KG1 (cell line): ENCODE measurements at regions not wholly inside any gene's neighbourhood (a gene's known extent, or its start where the extent isn't known, plus 50 kb on each side); places are given as distances from the start of the nearest gene placed in this dataset.

Experiments
- DNase-seq: peaks from one replicate; lab custom pipeline; 2025; lab: John Stamatoyannopoulos, UW

DNA sequence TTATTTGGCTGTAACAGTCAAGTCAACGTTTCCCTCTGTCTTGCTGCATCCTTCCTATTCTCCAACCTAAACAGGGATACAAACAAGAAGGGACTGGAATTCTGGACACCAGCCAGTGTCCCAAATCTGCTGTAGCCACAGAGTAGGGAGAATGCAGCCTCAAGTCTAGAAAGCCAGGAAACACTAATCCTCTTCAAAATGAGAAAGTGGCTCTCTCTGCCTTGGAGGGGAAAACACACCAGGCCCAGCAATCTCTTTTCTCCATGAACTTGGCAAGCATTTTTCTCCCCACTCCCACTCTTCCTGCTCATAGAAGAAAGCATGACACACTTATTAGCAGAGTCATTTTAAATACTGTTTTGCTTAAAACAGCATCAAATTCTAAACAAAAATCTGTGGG lies 781.7 kb downstream of the SQOR start:
- DNase-seq, result no peak

DNA sequence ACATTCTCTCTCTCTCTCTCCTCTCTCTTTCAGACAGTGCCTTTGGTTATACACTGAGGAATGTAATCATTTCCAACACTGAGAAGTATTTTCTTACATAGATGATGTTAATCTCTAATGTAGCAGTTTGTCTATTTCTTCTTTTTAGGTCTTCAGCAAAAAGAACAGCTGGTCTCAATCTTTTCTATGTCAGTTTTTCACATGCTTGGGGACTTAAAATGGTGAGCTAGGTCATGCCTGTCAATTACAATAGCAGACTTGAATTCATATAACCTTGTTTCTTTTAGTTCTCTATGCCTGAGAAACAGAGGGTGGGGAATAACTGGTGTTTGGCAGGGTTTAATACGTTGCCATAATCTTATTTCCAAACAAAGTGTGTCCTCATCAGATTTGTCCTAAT lies 786.2 kb downstream of the SQOR start:
- no peak for DNase-seq

GRCh38 chr15:46441294-46442062 lies 806.6 kb downstream of the SQOR start:
- no peak for DNase-seq

DNA sequence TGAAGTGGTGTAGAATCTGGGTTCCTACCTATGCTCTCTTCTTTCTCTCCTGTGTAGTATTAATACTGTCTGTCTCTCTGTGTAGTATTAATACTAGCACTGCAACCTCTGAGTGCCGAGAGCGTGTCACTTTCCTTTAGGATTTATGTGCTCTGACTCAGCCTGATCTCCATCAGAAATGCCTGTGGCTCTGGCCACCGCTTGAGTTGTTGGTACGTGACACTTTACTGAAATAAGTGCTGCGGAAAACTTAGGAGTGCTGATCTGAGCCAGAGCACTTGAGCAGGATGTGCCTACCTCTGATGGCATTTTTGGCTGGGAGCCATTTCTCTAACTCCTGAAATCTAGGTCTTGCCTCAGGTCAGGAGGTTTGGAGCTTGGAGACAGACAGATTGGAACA lies 807.4 kb downstream of the SQOR start:
- no peak for DNase-seq

- DNase-seq, result no peak
Measured at GRCh38 chr15:46442901-46443590, 808.2 kb downstream of the SQOR start.

GRCh38 chr15:46450112-46450809 lies 815.4 kb downstream of the SQOR start:
- DNase-seq, result no peak

- DNase-seq, result no peak
Measured at GRCh38 chr15:46450810-46451182, 816.0 kb downstream of the SQOR start.

GRCh38 chr15:46452297-46452820 lies 817.5 kb downstream of the SQOR start:
- no peak for DNase-seq

DNA sequence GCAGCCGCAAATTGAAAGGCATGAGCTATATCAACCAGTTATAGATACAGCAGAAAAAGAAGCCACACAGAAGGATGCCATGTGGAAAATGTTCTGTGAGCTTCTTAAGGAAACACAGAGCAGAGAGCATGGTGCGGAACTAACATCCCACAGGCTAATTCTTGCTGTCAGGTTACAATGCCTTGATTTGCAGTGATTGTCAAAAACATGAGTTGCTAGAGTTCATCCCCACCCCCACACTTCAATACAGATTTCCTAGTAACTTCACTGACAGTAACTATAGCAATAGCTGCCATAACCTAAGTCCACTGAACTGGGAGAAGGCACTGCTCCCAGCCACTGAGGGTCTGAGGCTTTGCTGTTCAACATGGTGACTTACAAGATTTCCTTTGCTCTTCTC lies 821.6 kb downstream of the SQOR start:
- DNase-seq, result no peak

DNA sequence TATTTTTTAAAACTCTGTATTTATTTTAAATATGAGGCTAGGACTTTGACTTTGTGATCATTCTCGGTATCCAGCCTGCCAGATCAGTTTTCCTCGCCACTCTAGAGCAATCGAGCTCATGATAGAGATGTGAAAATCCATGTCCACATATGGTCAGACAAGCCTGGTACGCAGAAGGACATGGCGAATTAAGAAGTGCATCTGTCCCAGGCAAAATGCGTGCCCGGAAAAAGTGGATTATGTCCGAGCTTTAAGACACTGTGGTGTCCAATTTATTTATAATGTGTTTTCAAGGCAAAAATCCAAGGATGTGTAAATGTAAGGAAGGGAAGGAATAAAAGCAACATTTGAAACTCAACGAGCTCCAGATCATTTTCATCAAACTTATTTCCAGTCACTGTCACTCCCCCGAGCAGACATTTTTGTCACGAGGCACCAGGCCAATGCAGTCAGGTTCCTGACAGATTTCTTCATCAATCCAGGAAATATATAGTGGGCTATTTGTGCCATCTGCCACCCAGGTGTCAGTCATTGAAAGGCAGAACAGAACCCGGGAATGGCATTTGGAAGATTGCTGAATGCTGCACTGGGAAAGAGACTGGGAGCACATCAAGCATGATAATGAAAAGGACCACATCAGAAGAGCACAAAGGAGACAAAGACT lies 825.7 kb downstream of the SQOR start:
- DNase-seq, result no peak

DNA sequence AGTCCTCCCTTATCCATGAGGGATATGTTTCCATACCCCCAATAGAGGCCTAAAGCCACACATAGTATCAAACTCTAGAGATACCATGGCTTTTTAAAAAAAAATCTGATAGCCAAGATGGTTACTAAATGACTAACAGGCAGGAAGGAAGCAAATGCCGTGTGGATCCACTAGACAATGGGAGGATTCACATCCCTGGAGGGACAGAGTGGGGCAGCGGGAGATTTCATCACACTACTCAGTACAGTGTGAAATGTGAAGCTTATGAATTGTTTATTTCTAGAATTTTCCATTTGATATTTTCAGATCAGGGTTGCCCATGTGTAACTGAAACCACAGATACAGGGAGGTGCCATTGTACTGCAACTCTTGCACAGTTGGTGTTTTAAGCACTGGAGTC lies 826.6 kb downstream of the SQOR start:
- DNase-seq, result no peak

DNA sequence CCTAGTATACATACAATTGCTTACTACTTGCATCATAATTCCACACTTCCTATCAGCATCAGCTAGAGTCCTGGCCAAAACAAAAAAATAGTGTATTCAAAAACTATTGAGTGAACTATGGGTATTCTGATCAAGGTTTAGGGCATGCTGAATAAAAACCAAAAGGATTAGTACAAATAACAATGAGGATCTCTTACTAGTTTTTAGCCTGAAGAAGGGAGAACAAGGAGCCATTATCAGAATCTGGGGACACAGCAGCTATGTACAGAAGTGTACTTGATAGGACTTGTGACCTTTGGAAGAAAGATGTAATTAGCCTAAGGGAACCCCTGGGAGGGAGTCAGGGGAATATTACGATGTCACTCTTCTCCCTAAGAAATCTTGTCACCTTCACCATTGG lies 832.2 kb downstream of the SQOR start:
- DNase-seq, result no peak

GRCh38 chr15:46471096-46471495 lies 836.3 kb downstream of the SQOR start:
- no peak for DNase-seq

DNA sequence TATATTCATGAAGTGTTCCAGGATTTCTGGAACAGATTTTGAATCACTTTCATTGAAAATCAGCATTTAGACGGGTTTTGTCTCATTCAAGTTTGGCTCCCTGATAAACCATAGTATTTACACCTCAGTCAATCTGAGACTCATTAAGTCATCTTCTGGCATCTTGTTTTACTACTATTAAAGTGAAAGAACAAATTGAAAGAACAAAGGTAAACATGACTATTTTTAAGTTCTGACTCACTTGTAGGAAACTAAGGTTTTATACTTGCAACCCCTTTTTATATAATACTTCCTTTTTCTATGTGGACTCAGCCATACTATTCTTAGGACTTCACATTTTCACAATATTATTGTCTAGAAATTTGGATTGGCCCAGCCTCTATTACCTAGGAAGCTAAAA lies 854.4 kb downstream of the SQOR start:
- no peak for DNase-seq

DNA sequence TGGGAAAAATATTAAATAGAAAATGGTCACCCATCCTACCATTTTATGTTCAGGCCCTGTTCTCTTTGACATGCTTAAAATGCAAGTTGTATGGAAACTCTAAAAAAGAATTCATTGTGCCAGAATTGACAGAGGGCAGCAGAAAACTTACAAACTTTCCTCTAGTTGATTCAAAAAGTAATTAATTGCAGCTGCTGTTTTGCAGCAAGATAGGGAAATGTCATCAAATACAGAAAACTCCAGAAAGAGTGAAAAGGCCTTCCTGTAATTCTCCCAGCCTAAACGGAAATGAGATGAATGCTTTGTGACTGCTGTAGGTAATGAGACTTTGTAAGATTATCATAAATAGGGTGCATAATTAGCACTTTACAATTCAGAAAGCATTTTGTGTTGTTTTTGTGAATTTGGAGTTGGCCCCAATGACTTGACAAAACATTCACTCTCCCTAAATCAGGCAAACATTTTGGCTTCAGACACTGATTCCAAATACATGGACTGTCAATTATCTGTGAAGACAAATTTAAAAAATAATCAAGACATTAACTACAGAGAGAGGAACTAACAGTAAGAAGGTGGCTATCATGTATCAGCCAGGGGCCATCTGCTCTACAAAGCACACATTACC lies 861.8 kb downstream of the SQOR start:
- no peak for DNase-seq

DNA sequence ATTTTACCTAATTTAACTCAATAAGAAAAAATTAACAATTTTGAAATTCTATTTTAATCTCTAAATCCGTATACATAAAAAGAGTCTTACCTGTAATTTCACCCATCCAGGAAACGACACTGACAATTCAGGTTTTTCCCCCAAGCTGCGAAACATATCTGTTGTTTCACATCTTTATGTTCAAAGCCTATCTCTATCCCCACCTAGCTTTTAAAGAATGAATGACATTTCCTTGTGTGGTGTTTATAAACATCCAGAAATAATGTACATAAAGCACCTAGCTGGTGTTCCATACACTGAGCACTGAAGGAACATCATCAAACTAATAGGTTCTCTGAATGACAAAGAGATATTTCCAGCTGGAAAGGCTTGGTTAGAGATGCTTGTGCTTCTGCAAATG lies 867.8 kb downstream of the SQOR start:
- DNase-seq, result no peak

DNA sequence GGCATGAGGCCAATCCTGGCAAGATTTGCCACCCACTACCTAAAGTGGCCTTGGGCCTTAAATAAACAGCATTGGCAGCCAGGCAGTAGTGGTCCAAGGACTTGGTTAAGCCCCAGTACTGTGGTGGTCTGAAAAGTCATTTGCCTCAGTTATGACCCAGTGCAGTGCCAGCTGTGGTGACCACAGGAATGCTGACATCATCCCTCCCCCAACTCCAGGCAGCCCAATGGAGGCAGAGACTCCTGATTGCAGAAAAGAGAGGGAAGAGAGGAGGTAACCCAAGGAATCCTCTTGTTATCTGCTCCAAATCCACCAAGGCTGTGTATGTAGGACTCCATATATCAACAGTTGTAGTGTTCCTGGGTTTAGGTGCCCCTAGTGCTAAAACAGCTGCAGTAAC lies 883.6 kb downstream of the SQOR start:
- DNase-seq, result no peak

DNA sequence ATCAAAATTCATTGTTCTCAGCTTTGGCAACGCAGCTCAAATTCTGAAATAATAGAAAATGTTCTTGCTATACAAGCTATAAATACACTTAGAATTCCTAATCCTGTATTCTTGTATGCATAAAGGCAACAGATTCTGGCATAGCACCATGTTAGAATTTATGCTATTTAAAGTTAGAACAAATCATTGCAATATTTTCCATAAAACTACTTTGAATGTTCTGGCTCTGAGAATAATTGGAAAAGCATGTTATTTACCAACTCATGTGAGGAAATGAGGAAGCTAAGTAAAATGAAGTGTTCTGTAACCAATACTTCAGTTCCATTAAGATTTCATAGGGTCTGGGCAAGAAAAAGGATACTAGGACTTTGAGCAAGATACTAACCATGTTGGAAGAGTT lies 888.9 kb downstream of the SQOR start:
- DNase-seq, result no peak

GRCh38 chr15:46525984-46526725 lies 891.3 kb downstream of the SQOR start:
- DNase-seq, result no peak

- DNase-seq, result no peak
Measured at GRCh38 chr15:46526726-46527110, 891.9 kb downstream of the SQOR start.

GRCh38 chr15:46543626-46544025 lies 908.8 kb downstream of the SQOR start:
- DNase-seq, result no peak
